GM12878 (cell line): ENCODE measurements at regions not wholly inside any gene's neighbourhood (a gene's known extent, or its start where the extent isn't known, plus 50 kb on each side); places are given as distances from the start of the nearest gene placed in this dataset.

Source experiments
- ATAC-seq: fragments of 200-7000 bp; cut with Tn5 transposase; 3 replicates; pipeline ENCODE4 v1.9.1; 2020; ENCODE audit warnings: mild to moderate bottlenecking, moderate library complexity
- BruUV-seq: library from RNA; stranded (reverse); fragments of 400-500 nt; replicated peaks from 2 replicates; lab custom pipeline; 2021; lab: Mats Ljungman, UMichigan
- CTCF ChIA-PET: fragments of 300-600 bp; sonication (Branson Sonifier 250); formaldehyde crosslinking; extraction: SDS; loops from one replicate; lab custom pipeline; 2021; ENCODE audit warnings: inconsistent platforms; lab: Yijun Ruan, JAX
- POLR2A ChIA-PET: fragments of 350-600 bp; formaldehyde crosslinking; extraction: SDS; loops from one replicate; lab custom pipeline; 2021; ENCODE audit warnings: inconsistent platforms; lab: Charles Lee
- RAD21 ChIA-PET: fragments of 300-600 bp; sonication (Branson Sonifier 250); formaldehyde crosslinking; loops from one replicate; lab custom pipeline; 2023; ENCODE audit warnings: antibody characterized with exemption; ENCODE audit not compliant: unreplicated experiment; lab: Charles Lee
- SMC1A ChIA-PET: fragments of 300-600 bp; sonication (Branson Sonifier 250); formaldehyde crosslinking; loops from one replicate; lab custom pipeline; 2023; ENCODE audit not compliant: unreplicated experiment, uncharacterized antibody; lab: Charles Lee
- DNase-seq: peaks from one replicate; pipeline ENCODE4 v3.0.0-alpha.2; 2011; ENCODE audit warnings: low read depth, low spot score
- FAIRE-seq: peaks from 3 replicates; lab custom pipeline; 2011; peaks lifted over from hg19 to GRCh38; lab: Jason Lieb, UNC
- H2AFZ ChIP-seq: 2 replicates; pipeline ENCODE4 v1.6.0; 2011; ENCODE audit warnings: low read depth, low read length, control low read depth; ENCODE audit not compliant: control insufficient read depth
- H3K27ac ChIP-seq: 2 replicates; pipeline ENCODE4 v1.5.1; 2011; ENCODE audit warnings: control low read depth; ENCODE audit not compliant: control insufficient read depth, insufficient read depth
- H3K27me3 ChIP-seq, 2 experiments: replicated peaks in 1 of 2; 2 replicates each; pipeline versions ENCODE4 v1.6.0 to v1.6.1; 2011; ENCODE audit warnings: low read length in 1 of 2; ENCODE audit not compliant: control insufficient read depth in 2 of 2, insufficient read depth in 2 of 2
- H3K36me3 ChIP-seq, 2 experiments: 2 replicates each; pipeline ENCODE4 v1.5.1; 2011; ENCODE audit warnings: low read length in 1 of 2; ENCODE audit not compliant: control insufficient read depth in 2 of 2, insufficient read depth in 2 of 2
- H3K4me1 ChIP-seq: 2 replicates; pipeline ENCODE4 v1.6.1; 2011; ENCODE audit warnings: mild to moderate bottlenecking, low read length, moderate library complexity, mixed read lengths; ENCODE audit not compliant: control insufficient read depth, insufficient read depth
- H3K4me2 ChIP-seq: 2 replicates; pipeline ENCODE4 v1.6.0; 2011; ENCODE audit warnings: control low read depth; ENCODE audit not compliant: control insufficient read depth, insufficient read depth
- H3K4me3 ChIP-seq: fragments of 200-600 bp; sonication (generic); 2 replicates; pipeline ENCODE4 v1.5.1; 2016
- H3K79me2 ChIP-seq: 2 replicates; pipeline ENCODE4 v1.6.0; 2011; ENCODE audit warnings: low read length; ENCODE audit not compliant: control insufficient read depth, insufficient read depth
- H3K9ac ChIP-seq: 2 replicates; pipeline ENCODE4 v1.8.0; 2011; ENCODE audit warnings: low read length, control low read depth, mixed read lengths; ENCODE audit not compliant: control insufficient read depth, insufficient read depth
- H3K9me3 ChIP-seq: replicated peaks from 3 replicates; pipeline ENCODE4 v1.5.1; 2011; ENCODE audit warnings: mild to moderate bottlenecking, low read length; ENCODE audit not compliant: control insufficient read depth, insufficient read depth
- H4K20me1 ChIP-seq: 2 replicates; pipeline ENCODE4 v1.6.0; 2011; ENCODE audit not compliant: control insufficient read depth, insufficient read depth
- DPF2 ChIP-seq: fragments of 450-650 bp; IDR thresholded peaks from 2 replicates; pipeline ENCODE4 v1.6.1; 2017; ENCODE audit warnings: mild to moderate bottlenecking
- NRF1 ChIP-seq: conservative IDR thresholded peaks from 2 replicates; pipeline ENCODE4 v1.6.1; 2011; ENCODE audit warnings: mild to moderate bottlenecking, low read depth, low read length, improper control_type of control experiment
- SREBF1 ChIP-seq: IDR thresholded peaks from 2 replicates; pipeline ENCODE4 v1.6.1; 2012; ENCODE audit warnings: mild to moderate bottlenecking, low read length
- TCF3 ChIP-seq: IDR thresholded peaks from 2 replicates; pipeline ENCODE4 v1.6.1; 2012; ENCODE audit warnings: low read depth, mild to moderate bottlenecking, low read length, borderline replicate concordance; ENCODE audit not compliant: insufficient read depth
- ZNF24 ChIP-seq: fragments of 450-650 bp; IDR thresholded peaks from 2 replicates; pipeline ENCODE4 v1.6.1; 2017; ENCODE audit warnings: antibody characterized with exemption, mild to moderate bottlenecking
- ZNF622 ChIP-seq: fragments of 450-650 bp; IDR thresholded peaks from 2 replicates; pipeline ENCODE4 v1.6.1; 2017; ENCODE audit warnings: mild to moderate bottlenecking, inconsistent platforms
- WGBS: methylation state at CpG from one replicate; pipeline ENCODE4 v1.1.6; 2016; ENCODE audit warnings: low lambda C conversion rate; ENCODE audit not compliant: insufficient replicate concordance, insufficient coverage; ENCODE audit errors: missing lambda C conversion rate; 5-methylcytosine and 5-hydroxymethylcytosine counted together
- in situ Hi-C: fragments of 300-500 bp; cut with MboI; formaldehyde crosslinking; loops from 9 replicates; pipeline ENCODE4 v1.14.3; 2018; ENCODE audit warnings: mixed read lengths
- intact Hi-C: fragments of 100-400 bp; cut with micrococcal nuclease; formaldehyde crosslinking; loops from one replicate; pipeline ENCODE4 v1.14.2; 2022; ENCODE audit not compliant: unreplicated experiment
- TF ChIP-seq, protein P1 (sequence below): IDR thresholded peaks from 2 replicates; pipeline ENCODE4 v1.6.1; 2012; ENCODE audit warnings: mild to moderate bottlenecking, low read depth, low read length

DNA sequence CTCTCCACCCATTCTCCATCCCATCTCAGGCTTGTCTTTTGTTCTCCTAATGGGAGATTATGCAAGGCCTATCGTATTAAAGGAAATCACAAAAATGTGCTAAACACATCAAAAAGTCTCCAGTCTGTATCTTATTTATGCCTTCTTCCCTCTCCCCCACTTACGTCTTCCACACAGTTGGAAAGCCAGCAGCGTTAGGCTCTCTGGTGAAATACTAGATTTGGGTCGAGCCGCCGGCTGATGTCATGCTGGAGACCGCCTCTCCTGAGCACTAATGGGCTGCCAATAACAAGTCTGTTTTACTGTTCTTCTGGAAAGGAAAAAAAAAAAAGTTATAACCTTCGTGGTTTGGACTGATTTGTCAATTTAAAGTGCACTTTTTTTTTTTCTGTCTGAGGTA is 182.7 kb upstream of the SIX2 start:
- ATAC-seq: no peak
- H3K27ac ChIP-seq: no peak overlapping the region
- no peak overlapping the region for H2AFZ ChIP-seq
- H3K27me3 ChIP-seq: no peaks in the 10 kb centered on the region; a peak in 1 of 4 replicates
- H4K20me1 ChIP-seq: no peaks in the 10 kb centered on the region
- CTCF ChIA-PET: no interaction called here
- H3K79me2 ChIP-seq: no peaks in the 10 kb centered on the region
- no peak overlapping the region for H3K9ac ChIP-seq
- H3K4me2 ChIP-seq: no peak overlapping the region
- no peaks in the 10 kb centered on the region for H3K36me3 ChIP-seq
- in situ Hi-C loops: no loop called here
- POLR2A ChIA-PET: no interaction called here
- RAD21 ChIA-PET: no interaction called here
- intact Hi-C loops: no loop called here
- SMC1A ChIA-PET: no interaction called here
- H3K4me3 ChIP-seq: no peak overlapping the region
- DNase-seq: no peak
- no TSS peak for BruUV-seq
- no peaks in the 10 kb centered on the region for H3K4me1 ChIP-seq
- TF ChIP-seq, protein P1, sequence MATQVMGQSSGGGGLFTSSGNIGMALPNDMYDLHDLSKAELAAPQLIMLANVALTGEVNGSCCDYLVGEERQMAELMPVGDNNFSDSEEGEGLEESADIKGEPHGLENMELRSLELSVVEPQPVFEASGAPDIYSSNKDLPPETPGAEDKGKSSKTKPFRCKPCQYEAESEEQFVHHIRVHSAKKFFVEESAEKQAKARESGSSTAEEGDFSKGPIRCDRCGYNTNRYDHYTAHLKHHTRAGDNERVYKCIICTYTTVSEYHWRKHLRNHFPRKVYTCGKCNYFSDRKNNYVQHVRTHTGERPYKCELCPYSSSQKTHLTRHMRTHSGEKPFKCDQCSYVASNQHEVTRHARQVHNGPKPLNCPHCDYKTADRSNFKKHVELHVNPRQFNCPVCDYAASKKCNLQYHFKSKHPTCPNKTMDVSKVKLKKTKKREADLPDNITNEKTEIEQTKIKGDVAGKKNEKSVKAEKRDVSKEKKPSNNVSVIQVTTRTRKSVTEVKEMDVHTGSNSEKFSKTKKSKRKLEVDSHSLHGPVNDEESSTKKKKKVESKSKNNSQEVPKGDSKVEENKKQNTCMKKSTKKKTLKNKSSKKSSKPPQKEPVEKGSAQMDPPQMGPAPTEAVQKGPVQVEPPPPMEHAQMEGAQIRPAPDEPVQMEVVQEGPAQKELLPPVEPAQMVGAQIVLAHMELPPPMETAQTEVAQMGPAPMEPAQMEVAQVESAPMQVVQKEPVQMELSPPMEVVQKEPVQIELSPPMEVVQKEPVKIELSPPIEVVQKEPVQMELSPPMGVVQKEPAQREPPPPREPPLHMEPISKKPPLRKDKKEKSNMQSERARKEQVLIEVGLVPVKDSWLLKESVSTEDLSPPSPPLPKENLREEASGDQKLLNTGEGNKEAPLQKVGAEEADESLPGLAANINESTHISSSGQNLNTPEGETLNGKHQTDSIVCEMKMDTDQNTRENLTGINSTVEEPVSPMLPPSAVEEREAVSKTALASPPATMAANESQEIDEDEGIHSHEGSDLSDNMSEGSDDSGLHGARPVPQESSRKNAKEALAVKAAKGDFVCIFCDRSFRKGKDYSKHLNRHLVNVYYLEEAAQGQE: no peak
- TF ChIP-seq, all 136 proteins: peak for 0
- no peaks in the 10 kb centered on the region for H3K9me3 ChIP-seq
- 66% methylated on average over 8 of the region's 8 CpGs for WGBS
- FAIRE-seq: no peak

DNA sequence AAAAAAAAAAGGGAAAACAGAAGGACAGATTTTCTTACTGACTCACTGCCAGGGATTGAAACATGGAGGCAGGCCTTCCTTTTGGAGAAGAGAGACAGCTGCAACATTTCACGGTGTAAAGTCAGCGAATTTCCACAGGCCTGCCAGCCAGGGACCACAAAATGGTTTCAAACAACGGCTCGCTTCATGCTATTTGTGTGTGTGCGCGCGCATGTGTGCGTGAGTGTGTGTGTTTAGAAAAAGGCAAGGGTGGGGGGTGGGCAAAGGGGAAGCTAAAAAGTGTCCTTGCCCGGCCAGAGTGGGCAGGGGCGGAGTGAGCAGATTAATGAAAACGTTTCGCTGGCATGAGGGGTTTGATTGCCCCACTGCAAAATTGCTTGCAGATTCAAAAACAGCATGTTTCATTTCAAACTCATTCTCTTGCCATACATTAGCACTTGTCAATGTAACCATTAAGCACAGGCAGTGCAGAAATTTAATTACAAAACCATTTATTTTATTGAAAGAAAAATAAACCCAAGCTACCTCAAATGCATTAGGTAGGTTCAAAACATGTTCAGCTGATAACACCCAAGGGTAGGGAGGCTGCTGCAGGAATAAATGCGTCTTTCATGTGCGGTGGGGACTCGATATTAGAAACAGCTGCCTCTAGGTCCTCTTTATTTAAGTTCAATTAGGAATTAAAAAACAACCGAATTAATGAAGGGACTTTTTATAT is 182.1 kb upstream of the SIX2 start:
- H3K4me1 ChIP-seq: no peaks in the 10 kb centered on the region
- H3K4me3 ChIP-seq: no peak overlapping the region
- intact Hi-C loops: no loop called here
- H3K4me2 ChIP-seq: no peak overlapping the region
- TF ChIP-seq NRF1 (no peak), TCF3 (no peak), SREBF1 (no peak), DPF2 (no peak), ZNF24 (no peak), ZNF622 (no peak)
- BruUV-seq: no TSS peak
- in situ Hi-C loops: no loop called here
- no peak overlapping the region for H3K9ac ChIP-seq
- ATAC-seq (no peak), FAIRE-seq (no peak), DNase-seq (no peak)
- H3K9me3 ChIP-seq: no peaks in the 10 kb centered on the region
- no peak overlapping the region for H2AFZ ChIP-seq
- H3K27ac ChIP-seq: no peak overlapping the region
- ChIA-PET POLR2A (no interaction called here), SMC1A (no interaction called here), CTCF (no interaction called here), RAD21 (no interaction called here)
- 56% methylated on average over 16 of the region's 16 CpGs for WGBS
- H3K36me3 ChIP-seq: no peaks in the 10 kb centered on the region
- no peaks in the 10 kb centered on the region; a peak in 1 of 4 replicates for H3K27me3 ChIP-seq
- H3K79me2 ChIP-seq: no peaks in the 10 kb centered on the region
- H4K20me1 ChIP-seq: no peaks in the 10 kb centered on the region
